ENCODE measurements at regions not wholly inside any gene's neighbourhood (a gene's known extent, or its start where the extent isn't known, plus 50 kb on each side); places are given as distances from the start of the nearest gene placed in this dataset.
A peak's percentile ranks its signal among the peaks of the same experiment; 100 is the strongest.

- no peak for TF ChIP-seq CTCF (IDR thresholded peaks at IDR 0.05; ENCODE audit: insufficient read depth, low read depth, low read length)
- H3K4me3 ChIP-seq (ENCODE audit: low read depth, low read length), result no peak overlapping the region
- no peak for DNase-seq (ENCODE audit: low read depth)
Observed at GRCh38 chr12:65526311-65526710, 247.8 kb downstream of the MSRB3 start.

DNA sequence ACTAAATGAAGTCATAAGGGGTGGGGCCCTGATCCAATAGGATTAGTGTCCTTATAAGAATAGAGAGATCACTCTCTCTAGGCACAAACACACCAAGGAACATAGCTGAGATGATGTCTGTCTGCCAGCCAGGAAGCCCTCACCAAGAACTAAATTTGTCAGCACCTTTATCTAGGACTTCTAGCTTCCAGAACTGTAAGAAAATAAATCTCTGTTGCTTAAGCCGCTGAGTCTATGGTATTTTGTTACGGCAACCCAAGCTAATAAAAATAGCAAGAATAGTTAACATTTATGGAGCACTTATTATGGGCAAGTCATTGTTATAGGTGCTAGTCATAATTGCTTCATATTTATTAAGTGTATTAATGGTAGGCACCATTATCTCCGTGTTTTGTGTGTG is 249.6 kb downstream of the MSRB3 start:
- TF ChIP-seq CTCF (IDR thresholded peaks at IDR 0.05; ENCODE audit: insufficient read depth, low read depth, low read length), result no peak
- peak; percentile 44 for DNase-seq (ENCODE audit: low read depth)
- no peak overlapping the region for H3K4me3 ChIP-seq (ENCODE audit: low read depth, low read length)

GRCh38 chr12:65529106-65529505 is 250.6 kb downstream of the MSRB3 start:
- DNase-seq (ENCODE audit: low read depth), result no peak
- no peak for TF ChIP-seq CTCF (IDR thresholded peaks at IDR 0.05; ENCODE audit: insufficient read depth, low read depth, low read length)
- no peak overlapping the region for H3K4me3 ChIP-seq (ENCODE audit: low read depth, low read length)

- H3K4me3 ChIP-seq (ENCODE audit: low read depth, low read length), result no peak overlapping the region
- no peak for TF ChIP-seq CTCF (IDR thresholded peaks at IDR 0.05; ENCODE audit: insufficient read depth, low read depth, low read length)
- DNase-seq (ENCODE audit: low read depth), result no peak
Observed at GRCh38 chr12:65529771-65530435, 251.4 kb downstream of the MSRB3 start.

GRCh38 chr12:65532162-65532561 is 253.7 kb downstream of the MSRB3 start:
- TF ChIP-seq CTCF (IDR thresholded peaks at IDR 0.05; ENCODE audit: insufficient read depth, low read depth, low read length), result no peak
- H3K4me3 ChIP-seq (ENCODE audit: low read depth, low read length), result no peak overlapping the region
- DNase-seq (ENCODE audit: low read depth), result peak; percentile 89

GRCh38 chr12:65532764-65533163 is 254.3 kb downstream of the MSRB3 start:
- peak; percentile 94 for DNase-seq (ENCODE audit: low read depth)
- no peak overlapping the region for H3K4me3 ChIP-seq (ENCODE audit: low read depth, low read length)
- TF ChIP-seq CTCF (IDR thresholded peaks at IDR 0.05; ENCODE audit: insufficient read depth, low read depth, low read length), result no peak
